ENCODE measurements at regions not wholly inside any gene's neighbourhood (a gene's known extent, or its start where the extent isn't known, plus 50 kb on each side); places are given as distances from the start of the nearest gene placed in this dataset.

- Histone ChIP-seq H3K27ac (ENCODE audit: low read depth, low read length, severe bottlenecking) (no peak overlapping the region), H3K4me3 (ENCODE audit: extremely low read depth, insufficient read depth, low read length, poor library complexity, severe bottlenecking) (no peak overlapping the region), H3K4me1 (ENCODE audit: control insufficient read depth, insufficient read depth, low read length, poor library complexity, severe bottlenecking) (no peaks in the 10 kb centered on the region), H3K36me3 (ENCODE audit: control insufficient read depth, insufficient read depth, low read length) (no peaks in the 10 kb centered on the region), H3K9me3 (ENCODE audit: control insufficient read depth, low read length) (no peaks in the 10 kb centered on the region)
- 62 to 69% methylated on average over 3 of the region's 3 CpGs for WGBS, 2 experiments (ENCODE audit: insufficient coverage in 2 of 2)
These were observed 358.1 kb downstream of the CDK5RAP2 start for GRCh38 chr9:120221844-120222243.

GRCh38 chr9:120214332-120214731 is 365.6 kb downstream of the CDK5RAP2 start:
- Histone ChIP-seq H3K36me3 (ENCODE audit: control insufficient read depth, insufficient read depth, low read length) (no peaks in the 10 kb centered on the region), H3K4me1 (ENCODE audit: control insufficient read depth, insufficient read depth, low read length, poor library complexity, severe bottlenecking) (no peaks in the 10 kb centered on the region), H3K4me3 (ENCODE audit: extremely low read depth, insufficient read depth, low read length, poor library complexity, severe bottlenecking) (no peak overlapping the region), H3K27ac (ENCODE audit: low read depth, low read length, severe bottlenecking) (no peak overlapping the region), H3K9me3 (ENCODE audit: control insufficient read depth, low read length) (no peaks in the 10 kb centered on the region)
- WGBS, 2 experiments (ENCODE audit: insufficient coverage in 2 of 2): 95% methylated on average over 6 to 11 of the region's 11 CpGs

- Histone ChIP-seq H3K27ac (ENCODE audit: low read depth, low read length, severe bottlenecking) (no peak overlapping the region), H3K9me3 (ENCODE audit: control insufficient read depth, low read length) (no peaks in the 10 kb centered on the region), H3K4me1 (ENCODE audit: control insufficient read depth, insufficient read depth, low read length, poor library complexity, severe bottlenecking) (no peaks in the 10 kb centered on the region), H3K4me3 (ENCODE audit: extremely low read depth, insufficient read depth, low read length, poor library complexity, severe bottlenecking) (no peak overlapping the region), H3K36me3 (ENCODE audit: control insufficient read depth, insufficient read depth, low read length) (no peaks in the 10 kb centered on the region)
- 71 to 72% methylated on average over 5 of the region's 5 CpGs for WGBS, 2 experiments (ENCODE audit: insufficient coverage in 2 of 2)
These were observed 367.1 kb downstream of the CDK5RAP2 start for GRCh38 chr9:120212853-120213200.

GRCh38 chr9:120212153-120212852 is 367.7 kb downstream of the CDK5RAP2 start:
- Histone ChIP-seq H3K4me1 (ENCODE audit: control insufficient read depth, insufficient read depth, low read length, poor library complexity, severe bottlenecking) (no peaks in the 10 kb centered on the region), H3K9me3 (ENCODE audit: control insufficient read depth, low read length) (no peaks in the 10 kb centered on the region), H3K36me3 (ENCODE audit: control insufficient read depth, insufficient read depth, low read length) (no peaks in the 10 kb centered on the region), H3K4me3 (ENCODE audit: extremely low read depth, insufficient read depth, low read length, poor library complexity, severe bottlenecking) (no peak overlapping the region), H3K27ac (ENCODE audit: low read depth, low read length, severe bottlenecking) (no peak overlapping the region)
- 90 to 92% methylated on average over 1 of the region's 2 CpGs for WGBS, 2 experiments (ENCODE audit: insufficient coverage in 2 of 2)

- 86% methylated on average over 3 of the region's 4 CpGs for WGBS, 2 experiments (ENCODE audit: insufficient coverage in 2 of 2)
- Histone ChIP-seq H3K4me1 (ENCODE audit: control insufficient read depth, insufficient read depth, low read length, poor library complexity, severe bottlenecking) (no peaks in the 10 kb centered on the region), H3K4me3 (ENCODE audit: extremely low read depth, insufficient read depth, low read length, poor library complexity, severe bottlenecking) (no peak overlapping the region), H3K27ac (ENCODE audit: low read depth, low read length, severe bottlenecking) (no peak overlapping the region), H3K36me3 (ENCODE audit: control insufficient read depth, insufficient read depth, low read length) (no peaks in the 10 kb centered on the region), H3K9me3 (ENCODE audit: control insufficient read depth, low read length) (no peaks in the 10 kb centered on the region)
These were observed 369.7 kb downstream of the CDK5RAP2 start for GRCh38 chr9:120210274-120210673.

- H3K36me3 ChIP-seq (ENCODE audit: control insufficient read depth, insufficient read depth, low read length): no peaks in the 10 kb centered on the region
- no peaks in the 10 kb centered on the region for H3K4me1 ChIP-seq (ENCODE audit: control insufficient read depth, insufficient read depth, low read length, poor library complexity, severe bottlenecking)
- no peaks in the 10 kb centered on the region for H3K9me3 ChIP-seq (ENCODE audit: control insufficient read depth, low read length)
- no peak overlapping the region for H3K27ac ChIP-seq (ENCODE audit: low read depth, low read length, severe bottlenecking)
- 33 to 53% methylated on average over 3 to 5 of the region's 11 CpGs for WGBS, 2 experiments (ENCODE audit: insufficient coverage in 2 of 2)
- no peak overlapping the region for H3K4me3 ChIP-seq (ENCODE audit: extremely low read depth, insufficient read depth, low read length, poor library complexity, severe bottlenecking)
These were observed 376.9 kb downstream of the CDK5RAP2 start for GRCh38 chr9:120202856-120203654.

- H3K4me1 ChIP-seq (ENCODE audit: control insufficient read depth, insufficient read depth, low read length, poor library complexity, severe bottlenecking): no peaks in the 10 kb centered on the region
- H3K36me3 ChIP-seq (ENCODE audit: control insufficient read depth, insufficient read depth, low read length): no peaks in the 10 kb centered on the region
- no peak overlapping the region for H3K27ac ChIP-seq (ENCODE audit: low read depth, low read length, severe bottlenecking)
- 81 to 91% methylated on average over 2 of the region's 3 CpGs for WGBS, 2 experiments (ENCODE audit: insufficient coverage in 2 of 2)
- H3K9me3 ChIP-seq (ENCODE audit: control insufficient read depth, low read length): no peaks in the 10 kb centered on the region
- no peak overlapping the region for H3K4me3 ChIP-seq (ENCODE audit: extremely low read depth, insufficient read depth, low read length, poor library complexity, severe bottlenecking)
These were observed 381.9 kb downstream of the CDK5RAP2 start for GRCh38 chr9:120198027-120198426.

GRCh38 chr9:120197605-120198004 is 382.4 kb downstream of the CDK5RAP2 start:
- H3K4me3 ChIP-seq (ENCODE audit: extremely low read depth, insufficient read depth, low read length, poor library complexity, severe bottlenecking): no peak overlapping the region
- WGBS, 2 experiments (ENCODE audit: insufficient coverage in 2 of 2): 87 to 94% methylated on average over 8 to 12 of the region's 12 CpGs

GRCh38 chr9:120191141-120191540 is 388.8 kb downstream of the CDK5RAP2 start:
- no peak overlapping the region for H3K4me3 ChIP-seq (ENCODE audit: extremely low read depth, insufficient read depth, low read length, poor library complexity, severe bottlenecking)
- H3K36me3 ChIP-seq (ENCODE audit: control insufficient read depth, insufficient read depth, low read length): no peaks in the 10 kb centered on the region
- WGBS, 2 experiments (ENCODE audit: insufficient coverage in 2 of 2): 85 to 89% methylated on average over 2 to 3 of the region's 3 CpGs
- no peak overlapping the region for H3K27ac ChIP-seq (ENCODE audit: low read depth, low read length, severe bottlenecking)
- no peaks in the 10 kb centered on the region for H3K4me1 ChIP-seq (ENCODE audit: control insufficient read depth, insufficient read depth, low read length, poor library complexity, severe bottlenecking)
- H3K9me3 ChIP-seq (ENCODE audit: control insufficient read depth, low read length): no peaks in the 10 kb centered on the region

More at GRCh38 chr9:120197605-120198004, 382.4 kb downstream of the CDK5RAP2 start:
- no peaks in the 10 kb centered on the region for H3K4me1 ChIP-seq (ENCODE audit: control insufficient read depth, insufficient read depth, low read length, poor library complexity, severe bottlenecking)
- no peak overlapping the region for H3K27ac ChIP-seq (ENCODE audit: low read depth, low read length, severe bottlenecking)
- no peaks in the 10 kb centered on the region for H3K36me3 ChIP-seq (ENCODE audit: control insufficient read depth, insufficient read depth, low read length)
- no peaks in the 10 kb centered on the region for H3K9me3 ChIP-seq (ENCODE audit: control insufficient read depth, low read length)

GRCh38 chr9:120187758-120188157 is 392.2 kb downstream of the CDK5RAP2 start:
- WGBS, 2 experiments (ENCODE audit: insufficient coverage in 2 of 2): 85 to 87% methylated on average over 8 of the region's 8 CpGs
- H3K9me3 ChIP-seq (ENCODE audit: control insufficient read depth, low read length): no peaks in the 10 kb centered on the region
- H3K4me3 ChIP-seq (ENCODE audit: extremely low read depth, insufficient read depth, low read length, poor library complexity, severe bottlenecking): no peak overlapping the region
- H3K36me3 ChIP-seq (ENCODE audit: control insufficient read depth, insufficient read depth, low read length): no peaks in the 10 kb centered on the region
- no peaks in the 10 kb centered on the region for H3K4me1 ChIP-seq (ENCODE audit: control insufficient read depth, insufficient read depth, low read length, poor library complexity, severe bottlenecking)
- no peak overlapping the region for H3K27ac ChIP-seq (ENCODE audit: low read depth, low read length, severe bottlenecking)

- Histone ChIP-seq H3K9me3 (ENCODE audit: control insufficient read depth, low read length) (no peaks in the 10 kb centered on the region), H3K27ac (ENCODE audit: low read depth, low read length, severe bottlenecking) (no peak overlapping the region), H3K4me3 (ENCODE audit: extremely low read depth, insufficient read depth, low read length, poor library complexity, severe bottlenecking) (no peak overlapping the region), H3K4me1 (ENCODE audit: control insufficient read depth, insufficient read depth, low read length, poor library complexity, severe bottlenecking) (no peaks in the 10 kb centered on the region), H3K36me3 (ENCODE audit: control insufficient read depth, insufficient read depth, low read length) (no peaks in the 10 kb centered on the region)
- 74 to 85% methylated on average over 3 of the region's 3 CpGs for WGBS, 2 experiments (ENCODE audit: insufficient coverage in 2 of 2)
These were observed 393.7 kb downstream of the CDK5RAP2 start for GRCh38 chr9:120186276-120186675.

Data from mesodermal cell (in vitro differentiated cells).